Stimulated activated naive CD8-positive, alpha-beta T cell treated with anti-CD3 and anti-CD28 coated beads, Interleukin-15, amount 100 ng/mL, for 72 hours (primary cell): ENCODE measurements at regions not wholly inside any gene's neighbourhood (a gene's known extent, or its start where the extent isn't known, plus 50 kb on each side); places are given as distances from the start of the nearest gene placed in this dataset.

Experiments
- ATAC-seq: fragments of 150-1000 bp; cut with Tn5 transposase; 2 replicates; pipeline ENCODE4 v1.10.0; 2021; ENCODE audit warnings: mild to moderate bottlenecking, moderate library complexity
- DNase-seq, 2 donors: peaks; one replicate each; pipeline ENCODE4 v3.0.0; 2021 to 2022
- H3K27ac Mint-ChIP-seq, 2 donors: one replicate each; pipeline ENCODE4 v1.8.0; 2022; ENCODE audit warnings: mild to moderate bottlenecking in 2 of 2, mixed read lengths in 2 of 2, moderate library complexity in 2 of 2
- H3K27me3 Mint-ChIP-seq: one replicate; pipeline ENCODE4 v1.8.0; 2022; ENCODE audit warnings: mixed read lengths
- H3K4me1 Mint-ChIP-seq: one replicate; pipeline ENCODE4 v1.8.0; 2022; ENCODE audit warnings: mild to moderate bottlenecking, mixed read lengths
- H3K4me3 Mint-ChIP-seq, 2 donors: one replicate each; pipeline ENCODE4 v1.8.0; 2022; ENCODE audit warnings: mild to moderate bottlenecking in 2 of 2, mixed read lengths in 2 of 2, moderate library complexity in 1 of 2
- H3K9me3 Mint-ChIP-seq, 2 donors: one replicate each; pipeline ENCODE4 v1.8.0; 2022; ENCODE audit warnings: mixed read lengths in 2 of 2

- Mint-ChIP-seq H3K27ac (no peak overlapping the region), H3K27me3 (peaks cover 19% of the 10 kb centered on the region), H3K4me3 (no peak overlapping the region), H3K9me3 (no peaks in the 10 kb centered on the region), H3K4me1 (no peaks in the 10 kb centered on the region)
- ATAC-seq (no peak), DNase-seq (no peak)
Measured at GRCh38 chr20:20816969-20817755, 104.7 kb upstream of the RALGAPA2 start.

GRCh38 chr20:20815711-20816455 is 103.4 kb upstream of the RALGAPA2 start:
- Mint-ChIP-seq H3K9me3 (no peaks in the 10 kb centered on the region), H3K27me3 (peaks cover 9% of the 10 kb centered on the region), H3K4me1 (no peaks in the 10 kb centered on the region), H3K4me3 (no peak overlapping the region), H3K27ac (no peak overlapping the region)
- DNase-seq (no peak), ATAC-seq (no peak)

DNA sequence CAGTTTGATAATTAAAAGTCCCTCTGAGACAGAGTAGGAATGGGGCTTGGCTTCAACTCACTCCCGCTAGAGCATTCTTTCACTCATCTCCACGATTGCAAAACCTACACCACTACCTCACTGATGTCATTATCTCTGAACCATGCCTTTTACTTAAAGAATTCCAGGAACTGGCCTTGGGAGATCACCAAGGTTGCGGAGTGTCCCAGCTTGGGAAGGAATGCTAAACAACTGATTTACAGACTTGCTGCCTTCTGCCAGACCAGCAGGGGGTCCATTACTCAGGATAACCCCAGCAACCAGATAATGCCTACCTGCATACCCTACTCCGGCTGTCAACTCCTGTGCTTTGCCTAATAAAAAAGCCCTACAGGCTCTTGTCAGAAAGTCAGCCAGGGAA is 102.2 kb upstream of the RALGAPA2 start:
- H3K27ac Mint-ChIP-seq = no peak overlapping the region
- no peak for ATAC-seq
- no peaks in the 10 kb centered on the region for H3K27me3 Mint-ChIP-seq
- H3K4me1 Mint-ChIP-seq = no peaks in the 10 kb centered on the region
- no peak for DNase-seq
- H3K9me3 Mint-ChIP-seq = no peaks in the 10 kb centered on the region
- no peak overlapping the region for H3K4me3 Mint-ChIP-seq

DNA sequence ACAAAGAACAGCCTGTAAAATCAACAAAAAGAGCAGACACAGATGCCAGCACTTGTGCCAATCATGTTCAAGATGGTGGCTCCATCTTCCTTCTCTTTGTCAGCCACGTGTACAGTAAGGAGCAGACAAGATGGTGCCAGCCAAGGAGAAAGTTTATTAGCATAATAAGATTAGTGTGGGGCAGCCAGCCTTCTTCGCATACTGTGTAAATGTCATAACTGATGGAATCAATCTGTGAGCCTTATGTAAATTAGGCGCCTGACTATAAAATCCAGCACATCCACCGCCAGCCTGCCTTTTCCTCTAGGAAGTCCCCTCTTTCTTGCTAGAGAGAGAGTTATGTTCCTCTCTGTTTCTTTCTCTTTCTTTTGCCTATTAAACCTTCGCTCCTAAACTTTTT is 99.7 kb upstream of the RALGAPA2 start:
- no peak for ATAC-seq
- no peaks in the 10 kb centered on the region for H3K27me3 Mint-ChIP-seq

DNA sequence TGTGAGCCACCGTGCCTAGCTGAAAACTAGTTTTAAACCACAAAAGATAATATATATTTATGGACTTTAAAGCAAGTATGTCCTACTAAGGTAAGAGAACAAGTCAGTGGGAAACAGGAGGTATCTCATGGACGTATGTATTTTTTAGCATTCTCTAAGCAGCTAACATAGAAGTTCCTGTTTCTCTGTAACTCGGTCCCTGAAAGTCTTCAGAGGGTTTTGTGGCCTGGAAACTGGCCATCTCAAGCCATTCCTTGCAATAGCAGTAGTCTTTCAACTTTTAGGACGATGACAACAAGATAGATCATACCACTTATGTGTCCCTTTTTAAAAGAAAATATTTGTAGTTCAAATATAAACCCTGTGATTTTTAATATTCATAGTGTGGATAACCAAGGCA is 95.6 kb upstream of the RALGAPA2 start:
- H3K4me3 Mint-ChIP-seq = no peak overlapping the region
- no peaks in the 10 kb centered on the region for H3K4me1 Mint-ChIP-seq
- H3K27ac Mint-ChIP-seq = no peak overlapping the region
- no peaks in the 10 kb centered on the region for H3K9me3 Mint-ChIP-seq
- ATAC-seq (no peak), DNase-seq (no peak)
- H3K27me3 Mint-ChIP-seq = no peaks in the 10 kb centered on the region

More for the DNA sequence above, 99.7 kb upstream of the RALGAPA2 start:
- H3K4me3 Mint-ChIP-seq = no peak overlapping the region
- DNase-seq = no peak
- no peaks in the 10 kb centered on the region for H3K9me3 Mint-ChIP-seq
- no peaks in the 10 kb centered on the region for H3K4me1 Mint-ChIP-seq
- H3K27ac Mint-ChIP-seq = no peak overlapping the region

DNA sequence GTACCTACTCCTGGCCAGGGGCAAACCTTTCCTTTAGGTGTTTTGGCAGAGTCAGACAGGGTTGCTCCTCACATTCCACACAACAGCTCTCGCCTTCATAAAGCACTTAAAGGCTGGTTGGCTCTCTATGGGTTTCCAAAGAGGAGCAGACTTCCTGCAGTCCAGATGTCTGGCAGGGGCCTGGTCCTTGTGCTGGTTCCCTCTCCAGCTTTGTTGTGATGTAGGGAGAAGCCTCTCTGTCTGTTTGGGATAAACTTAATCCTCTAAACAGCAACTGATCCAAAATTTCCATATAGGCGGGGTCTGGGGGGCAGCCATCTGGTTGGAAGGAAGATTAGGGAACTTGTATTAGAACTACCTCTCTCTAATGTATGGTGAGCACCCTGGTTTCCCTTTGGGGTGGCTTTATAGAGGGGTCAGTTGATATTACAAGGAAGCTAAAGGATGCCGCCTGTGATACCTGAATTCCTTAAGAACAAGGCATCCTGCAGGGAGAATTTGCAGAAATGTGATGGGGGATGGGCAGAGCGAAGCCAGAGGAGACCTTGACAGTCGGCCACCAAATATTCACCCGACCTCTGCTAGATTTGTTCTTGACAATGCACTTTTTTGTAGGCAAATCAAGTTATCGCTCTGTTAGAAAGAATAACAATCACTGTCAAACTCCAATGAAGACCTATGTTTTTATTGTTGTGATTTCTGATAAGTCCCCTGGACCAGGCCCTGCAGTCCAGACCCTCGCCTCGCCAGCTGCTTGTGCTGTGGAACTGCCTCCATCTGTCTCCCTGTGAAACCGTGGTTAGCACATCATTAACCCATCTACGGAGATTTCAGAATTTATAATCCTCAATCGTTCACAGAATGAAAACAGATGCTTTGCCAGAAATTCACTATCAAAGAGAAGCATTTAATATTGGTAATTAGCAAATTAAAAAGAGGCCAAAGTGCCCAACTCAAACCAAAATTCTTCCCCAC is 94.0 kb upstream of the RALGAPA2 start:
- Mint-ChIP-seq H3K4me3 (no peak overlapping the region), H3K27me3 (no peaks in the 10 kb centered on the region), H3K9me3 (no peaks in the 10 kb centered on the region), H3K27ac (no peak overlapping the region), H3K4me1 (no peaks in the 10 kb centered on the region)
- ATAC-seq (no peak), DNase-seq (no peak)

GRCh38 chr20:20803011-20803410 is 90.6 kb upstream of the RALGAPA2 start:
- no peak for ATAC-seq
- Mint-ChIP-seq H3K4me1 (no peaks in the 10 kb centered on the region), H3K27me3 (no peaks in the 10 kb centered on the region), H3K27ac (no peak overlapping the region), H3K4me3 (no peak overlapping the region), H3K9me3 (no peaks in the 10 kb centered on the region)
- no peak for DNase-seq

- H3K27me3 Mint-ChIP-seq = no peaks in the 10 kb centered on the region
- H3K9me3 Mint-ChIP-seq = no peaks in the 10 kb centered on the region
- no peaks in the 10 kb centered on the region for H3K4me1 Mint-ChIP-seq
- no peak overlapping the region for H3K4me3 Mint-ChIP-seq
- ATAC-seq = no peak
- no peak overlapping the region for H3K27ac Mint-ChIP-seq
- DNase-seq = no peak
Measured at GRCh38 chr20:20802328-20802727, 89.9 kb upstream of the RALGAPA2 start.

- Mint-ChIP-seq H3K4me3 (no peak overlapping the region), H3K27ac (no peak overlapping the region), H3K9me3 (no peaks in the 10 kb centered on the region), H3K4me1 (no peaks in the 10 kb centered on the region), H3K27me3 (no peaks in the 10 kb centered on the region)
- ATAC-seq (no peak), DNase-seq (no peak)
Measured at GRCh38 chr20:20799716-20800312, 87.4 kb upstream of the RALGAPA2 start.

- Mint-ChIP-seq H3K9me3 (no peaks in the 10 kb centered on the region), H3K27me3 (no peaks in the 10 kb centered on the region), H3K4me1 (no peaks in the 10 kb centered on the region), H3K27ac (no peak overlapping the region), H3K4me3 (no peak overlapping the region)
- DNase-seq (no peak), ATAC-seq (no peak)
Measured at GRCh38 chr20:20797521-20798310, 85.3 kb upstream of the RALGAPA2 start.

DNA sequence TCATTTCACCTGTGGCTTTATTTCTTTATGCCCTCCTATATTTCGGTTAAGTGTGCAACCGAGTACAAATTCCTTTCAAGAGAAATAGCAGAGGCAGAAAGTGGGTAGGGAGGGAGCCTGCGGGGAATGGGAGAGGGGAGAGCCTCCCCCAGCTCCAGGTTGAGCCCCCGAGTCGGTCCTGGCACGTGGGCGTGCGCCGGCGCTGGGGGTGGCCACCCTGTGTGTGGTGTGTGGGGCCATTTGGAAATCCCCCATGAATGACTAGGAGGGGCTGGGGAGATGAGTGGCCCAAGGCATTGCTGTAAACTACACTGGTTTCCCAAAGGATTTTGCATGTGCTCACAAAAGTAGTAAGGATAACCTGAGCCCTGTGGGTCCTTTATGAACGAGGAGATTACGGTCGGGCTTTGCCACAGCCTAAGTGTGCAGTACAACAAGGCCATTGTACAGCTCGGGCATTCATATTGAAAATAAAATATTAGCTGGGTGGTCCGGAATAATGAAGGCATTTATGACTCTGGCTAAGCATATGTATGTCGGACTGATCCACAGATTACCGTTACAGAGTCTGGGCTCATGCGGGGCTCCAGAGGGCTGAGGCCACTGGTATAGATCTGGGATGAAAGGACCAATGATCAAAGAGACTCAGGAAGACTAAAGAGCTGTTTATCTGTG is 84.5 kb upstream of the RALGAPA2 start:
- H3K27ac Mint-ChIP-seq = no peak overlapping the region
- no peaks in the 10 kb centered on the region for H3K27me3 Mint-ChIP-seq
- no peaks in the 10 kb centered on the region for H3K4me1 Mint-ChIP-seq
- H3K9me3 Mint-ChIP-seq = no peaks in the 10 kb centered on the region
- DNase-seq (no peak), ATAC-seq (no peak)
- H3K4me3 Mint-ChIP-seq = no peak overlapping the region

- Mint-ChIP-seq H3K27me3 (no peaks in the 10 kb centered on the region), H3K9me3 (no peaks in the 10 kb centered on the region), H3K27ac (no peak overlapping the region), H3K4me1 (no peaks in the 10 kb centered on the region), H3K4me3 (no peak overlapping the region)
- DNase-seq (no peak), ATAC-seq (no peak)
Measured at GRCh38 chr20:20795721-20796120, 83.3 kb upstream of the RALGAPA2 start.

DNA sequence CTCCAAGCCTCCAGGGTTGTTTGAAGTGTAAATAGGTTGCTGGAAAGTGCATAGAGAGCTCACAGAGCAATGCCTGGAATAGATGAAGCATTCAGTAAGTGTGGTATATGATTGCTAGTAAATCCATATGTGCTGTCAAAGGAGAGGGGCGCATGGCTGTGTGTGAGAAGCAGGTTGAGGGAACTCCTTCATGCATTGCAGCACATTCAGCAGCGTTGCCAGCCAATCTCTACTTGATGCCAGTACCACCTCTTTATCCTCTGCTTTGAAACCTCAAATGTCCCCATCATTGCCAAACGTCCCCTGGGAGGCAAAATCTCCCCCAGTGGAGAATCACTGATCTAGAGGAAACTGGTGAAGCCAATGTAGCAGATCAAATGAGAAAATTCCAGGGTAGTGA is 82.7 kb upstream of the RALGAPA2 start:
- no peaks in the 10 kb centered on the region for H3K27me3 Mint-ChIP-seq
- no peak overlapping the region for H3K4me3 Mint-ChIP-seq
- H3K27ac Mint-ChIP-seq = no peak overlapping the region
- DNase-seq = no peak
- H3K9me3 Mint-ChIP-seq = no peaks in the 10 kb centered on the region
- H3K4me1 Mint-ChIP-seq = no peaks in the 10 kb centered on the region
- ATAC-seq = no peak

GRCh38 chr20:20793591-20793990 is 81.1 kb upstream of the RALGAPA2 start:
- no peaks in the 10 kb centered on the region for H3K9me3 Mint-ChIP-seq
- H3K4me1 Mint-ChIP-seq = no peaks in the 10 kb centered on the region
- H3K27me3 Mint-ChIP-seq = no peaks in the 10 kb centered on the region
- ATAC-seq (no peak), DNase-seq (no peak)
- peak overlapping the region; percentile 37 to 61 for H3K27ac Mint-ChIP-seq
- H3K4me3 Mint-ChIP-seq = no peak overlapping the region
